ENCODE measurements at regions not wholly inside any gene's neighbourhood (a gene's known extent, or its start where the extent isn't known, plus 50 kb on each side); places are given as distances from the start of the nearest gene placed in this dataset.
A peak's percentile ranks its signal among the peaks of the same experiment; 100 is the strongest.
"Not testable (repeated sequence)": the region's sequence is repeated elsewhere in the genome, so short reads cannot be mapped to it uniquely, and the experiment has no call there.

- DNase-seq = no peak
Observed at GRCh38 chr11:92436034-92436920, 211.7 kb downstream of the FAT3 start.

- no peak for DNase-seq
Observed at GRCh38 chr11:92439133-92439532, 214.5 kb downstream of the FAT3 start.

DNA sequence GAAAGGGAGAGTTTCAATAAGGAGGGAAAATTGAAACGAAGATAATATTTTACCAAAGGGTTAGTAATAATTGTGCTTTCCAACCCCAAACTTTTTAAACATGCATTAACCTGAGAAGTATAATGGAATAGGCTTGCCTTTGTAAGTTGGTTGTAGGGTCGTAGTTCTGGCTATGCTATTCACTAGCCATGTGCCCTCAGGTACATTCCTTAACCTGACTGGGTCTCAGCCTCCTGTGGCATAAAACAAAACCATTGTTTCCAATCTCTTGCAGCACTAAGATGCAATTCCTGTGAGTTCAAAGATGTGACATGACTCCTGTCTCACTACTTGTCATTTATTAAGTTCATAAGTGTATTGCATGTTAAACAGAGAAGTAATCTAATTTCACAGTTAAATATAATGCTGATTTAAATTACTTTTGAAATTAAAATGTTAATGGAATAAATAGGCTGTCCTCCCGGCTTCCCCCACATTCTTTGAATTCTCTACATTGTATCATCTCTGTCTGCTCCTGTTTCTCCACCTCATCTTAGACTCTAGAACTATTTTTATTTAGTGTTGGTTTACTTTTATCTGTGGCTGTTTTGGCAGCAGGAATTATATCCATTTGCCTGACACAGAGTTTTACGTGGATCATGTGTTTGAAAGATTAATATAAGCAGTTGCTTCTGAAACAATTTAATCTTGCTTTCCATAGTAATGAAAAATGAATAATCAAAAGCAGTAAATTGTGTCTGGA, 216.3 kb downstream of the FAT3 start:
- DNase-seq = no peak

- DNase-seq = no peak
Observed at GRCh38 chr11:92441443-92441726, 216.8 kb downstream of the FAT3 start.

DNA sequence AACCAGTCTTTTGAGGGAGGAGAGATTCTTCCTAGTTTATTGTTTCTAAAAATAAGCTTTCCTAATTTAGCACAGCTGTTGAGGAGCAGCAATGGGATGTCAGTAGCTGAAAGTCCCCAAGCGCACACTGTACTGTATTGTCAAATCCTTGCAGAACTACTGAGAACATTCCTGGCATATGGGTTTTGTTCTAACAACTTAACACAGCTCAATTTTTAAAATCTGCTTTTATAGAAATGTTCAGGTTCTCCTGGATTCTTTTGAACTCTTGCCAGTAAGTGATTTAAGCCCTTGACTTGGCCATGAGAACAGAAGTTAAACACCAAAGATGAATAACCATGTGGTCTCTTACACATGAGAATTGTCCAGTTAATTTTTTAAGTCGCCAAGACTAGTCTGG, 218.6 kb downstream of the FAT3 start:
- no peak for DNase-seq

GRCh38 chr11:92447586-92447985, 223.0 kb downstream of the FAT3 start:
- no peak for DNase-seq

- DNase-seq = no peak
Observed at GRCh38 chr11:92449222-92449621, 224.6 kb downstream of the FAT3 start.

- DNase-seq = no peak
Observed at GRCh38 chr11:92449780-92450179, 225.2 kb downstream of the FAT3 start.

DNA sequence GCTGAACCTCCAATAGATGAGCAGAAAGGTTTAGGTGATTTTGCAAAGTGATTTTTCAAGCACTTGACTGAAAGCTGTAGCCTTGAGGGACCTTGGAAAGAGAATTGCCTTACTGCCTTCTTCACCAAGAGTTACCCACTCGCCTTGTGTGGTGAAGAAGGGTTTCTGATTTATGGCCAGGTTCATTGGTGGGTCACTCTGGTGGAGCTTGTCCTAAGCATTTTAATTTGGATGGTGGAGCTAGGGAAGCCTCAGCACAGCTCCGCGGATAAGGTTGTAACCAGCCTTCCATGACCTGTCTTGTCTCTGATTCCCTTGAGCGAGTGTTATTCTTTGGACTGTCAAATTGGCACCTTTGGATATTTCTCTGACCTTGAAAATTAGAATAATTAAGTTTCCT, 226.4 kb downstream of the FAT3 start:
- DNase-seq = no peak

DNA sequence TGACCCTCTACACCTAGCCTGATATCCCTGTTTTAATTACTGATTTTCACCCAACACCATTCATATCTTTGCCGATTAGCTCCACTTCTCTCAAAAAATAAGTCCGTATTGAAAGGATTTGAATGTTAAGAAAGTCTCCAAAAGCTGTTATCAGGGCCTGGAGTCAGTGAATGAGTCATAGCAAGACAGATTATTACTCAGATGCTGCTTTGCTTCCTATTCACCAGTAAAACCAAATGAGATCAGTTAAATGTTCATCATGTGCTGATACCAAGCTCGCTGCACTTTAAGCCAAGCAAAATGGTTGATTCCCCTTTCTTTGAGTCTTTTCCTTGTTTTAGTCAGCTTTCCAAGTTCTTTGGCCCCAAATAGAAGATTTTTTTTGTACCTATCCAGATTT, 228.4 kb downstream of the FAT3 start:
- peak; percentile 24 for DNase-seq

DNA sequence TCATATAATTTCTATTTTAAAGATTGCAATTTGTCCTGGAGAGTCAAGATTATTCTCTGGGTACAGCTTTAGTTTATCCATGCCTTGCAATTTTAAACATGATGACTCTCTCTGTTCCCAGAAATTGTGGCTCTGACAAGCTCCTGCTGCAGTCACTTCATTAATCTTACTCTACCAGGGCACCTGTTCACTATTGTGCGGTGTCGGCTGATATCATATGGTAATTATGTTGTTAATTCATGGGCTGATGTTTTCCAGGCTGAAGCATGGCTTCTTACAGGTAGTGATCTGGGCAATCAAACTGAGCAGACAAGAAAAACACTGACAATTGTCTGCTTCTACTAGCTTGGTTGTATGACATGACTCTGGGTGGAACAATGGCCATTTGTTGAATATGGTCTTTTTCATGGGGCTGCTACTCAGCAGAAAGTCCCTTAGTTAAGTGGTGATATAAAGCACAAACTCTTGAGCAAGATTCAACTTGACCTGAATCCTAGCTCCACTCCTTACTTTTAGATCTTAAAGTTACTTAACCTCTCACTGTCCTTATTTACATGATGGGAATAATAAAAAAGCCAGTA, 230.7 kb downstream of the FAT3 start:
- DNase-seq = no peak

DNA sequence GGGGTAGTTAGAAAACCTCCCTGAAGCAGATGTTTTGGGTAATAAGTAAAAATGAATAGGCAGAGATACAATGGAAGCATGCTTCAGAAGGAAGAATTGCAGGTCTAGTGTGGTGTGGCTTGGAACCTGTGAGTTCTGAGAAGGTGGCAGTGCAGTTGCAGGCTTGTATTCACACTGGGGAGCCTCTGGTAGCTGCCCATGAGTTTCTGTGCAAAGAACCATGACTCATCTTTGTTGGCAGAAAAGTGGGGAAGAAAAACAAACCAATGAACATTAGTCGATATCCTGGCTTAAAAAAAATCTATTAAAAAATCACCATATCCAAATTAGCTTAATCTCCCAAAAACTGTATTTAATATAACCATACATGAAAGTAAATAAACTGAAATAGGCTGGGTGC, 232.6 kb downstream of the FAT3 start:
- DNase-seq = no peak

DNA sequence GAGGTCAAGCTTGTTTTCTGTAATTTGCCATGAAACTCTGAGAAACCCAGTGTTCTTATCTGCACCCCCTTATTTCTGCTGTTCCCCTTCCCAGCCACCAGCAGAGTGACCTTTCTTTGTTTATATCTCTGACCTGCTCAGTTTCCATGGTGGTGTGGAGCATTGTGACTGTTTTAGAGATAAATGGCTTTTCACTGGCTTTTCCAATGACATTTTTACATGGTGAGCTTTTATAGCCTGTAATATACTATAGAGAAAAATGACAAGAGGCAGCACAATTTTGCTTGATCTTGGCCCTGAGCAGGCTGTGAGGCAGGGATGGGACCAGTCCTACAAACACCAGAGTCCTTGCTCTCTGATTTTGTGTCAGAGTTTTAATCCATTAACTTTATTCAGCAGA, 233.9 kb downstream of the FAT3 start:
- no peak for DNase-seq

- no peak for DNase-seq
Observed at GRCh38 chr11:92460213-92460612, 235.6 kb downstream of the FAT3 start.

DNA sequence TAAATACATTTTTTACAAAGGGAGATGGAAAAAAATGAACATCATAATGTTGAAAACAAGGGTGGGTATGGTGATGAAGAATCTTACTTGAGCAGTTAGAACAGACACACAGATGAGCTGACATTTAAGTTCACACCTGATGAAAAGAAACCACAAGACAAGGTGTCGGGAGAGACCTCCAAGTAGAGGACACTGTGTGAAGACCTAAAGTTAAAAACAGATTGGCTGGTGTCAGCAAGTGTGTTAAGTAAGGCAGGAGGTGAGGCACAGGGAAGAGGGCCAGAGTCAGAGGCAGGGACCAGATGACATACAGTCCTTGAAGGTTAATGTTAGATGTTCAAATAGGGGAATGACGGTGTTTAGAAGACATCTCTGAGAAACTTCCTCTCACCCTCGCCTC, 236.8 kb downstream of the FAT3 start:
- DNase-seq = no peak

DNA sequence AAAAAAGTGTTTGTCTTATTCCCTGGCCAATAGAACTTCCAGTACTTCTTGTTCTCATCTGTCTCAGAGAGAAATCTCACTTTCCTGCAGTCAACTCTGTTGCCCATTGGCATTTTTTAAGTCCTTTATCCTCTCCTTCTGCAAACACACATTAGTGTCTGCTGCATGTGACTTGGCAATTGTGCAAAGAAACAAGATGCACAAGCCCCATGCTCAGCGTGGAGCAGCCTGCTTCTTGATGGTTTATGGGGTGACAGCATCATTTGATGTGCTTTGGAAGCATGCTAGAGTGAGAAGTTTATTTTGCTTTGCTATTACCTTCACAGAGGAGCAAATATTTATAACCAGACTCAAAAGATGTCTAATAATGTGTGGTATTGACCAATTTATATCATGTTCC, 238.2 kb downstream of the FAT3 start:
- DNase-seq = no peak

DNA sequence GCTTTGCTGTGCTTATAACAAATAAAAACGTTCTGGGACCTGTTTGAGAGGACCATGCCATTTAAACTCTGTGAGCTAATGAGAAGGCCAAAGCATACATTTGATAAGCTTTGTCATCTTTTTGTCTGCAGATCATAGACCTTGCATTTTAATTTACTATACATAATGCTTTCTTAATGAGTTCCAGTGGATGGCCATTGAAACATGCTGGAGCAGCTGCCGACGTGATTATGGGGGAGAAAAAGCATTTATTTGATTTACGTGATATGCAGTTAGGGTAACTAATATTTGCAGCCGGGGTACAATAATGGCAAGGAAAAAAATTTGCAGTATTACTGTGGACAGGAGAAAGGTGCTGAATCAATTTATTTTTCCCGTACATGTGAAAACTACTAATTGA, 240.2 kb downstream of the FAT3 start:
- DNase-seq = no peak

DNA sequence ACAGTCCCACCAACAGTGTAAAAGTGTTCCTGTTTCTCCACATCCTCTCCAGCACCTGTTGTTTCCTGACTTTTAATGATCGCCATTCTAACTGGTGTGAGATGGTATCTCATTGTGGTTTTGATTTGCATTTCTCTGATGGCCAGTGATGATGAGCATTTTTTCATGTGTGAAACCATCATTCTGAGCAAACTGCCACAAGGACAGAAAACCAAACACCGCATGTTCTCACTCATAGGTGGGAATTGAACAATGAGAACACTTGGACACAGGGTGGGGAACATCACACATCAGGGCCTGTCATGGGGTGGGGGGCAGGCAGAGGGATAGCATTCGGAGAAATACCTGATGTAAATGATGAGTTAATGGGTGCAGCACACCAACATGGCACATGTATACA, 240.8 kb downstream of the FAT3 start:
- DNase-seq = not testable (repeated sequence)

DNA sequence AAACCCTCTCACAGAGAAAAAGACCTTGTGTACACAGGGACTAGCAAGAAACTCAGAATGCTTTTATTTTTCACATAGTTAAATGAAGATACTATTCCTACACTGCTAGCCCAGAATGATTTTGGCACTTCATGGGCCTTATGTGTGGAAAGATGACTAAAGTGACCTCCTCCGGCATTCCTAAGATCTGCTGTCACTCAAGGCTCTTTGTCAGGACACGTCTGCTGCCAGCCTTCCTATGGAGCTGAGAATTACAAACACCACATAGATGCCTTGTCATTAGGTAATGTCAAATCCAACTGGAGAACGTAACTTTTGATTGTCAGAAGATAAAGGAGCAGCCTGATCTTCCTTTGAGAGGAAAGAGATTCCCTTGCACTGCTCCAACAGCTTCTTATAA, 249.1 kb downstream of the FAT3 start:
- no peak for DNase-seq

GRCh38 chr11:92475316-92475715, 250.7 kb downstream of the FAT3 start:
- DNase-seq = no peak

DNA sequence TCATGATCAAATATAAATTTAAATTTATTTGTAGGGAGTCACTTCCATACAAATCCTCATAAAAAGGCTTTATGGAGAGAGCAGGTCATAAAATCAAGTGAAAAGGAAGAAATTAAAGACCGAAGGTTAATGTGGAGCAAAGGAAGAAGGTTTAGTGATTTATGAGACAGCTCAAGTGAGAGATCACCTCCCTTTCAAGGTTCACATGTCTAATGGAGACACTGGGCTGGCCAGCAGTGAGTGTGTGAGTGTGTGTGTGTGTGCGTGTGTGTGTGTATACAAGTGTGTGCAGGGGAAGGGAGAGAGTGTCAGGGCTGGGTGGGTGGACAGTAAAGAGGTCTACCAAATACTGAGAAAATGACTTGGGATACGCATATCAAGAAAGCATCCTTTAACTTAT, 251.2 kb downstream of the FAT3 start:
- DNase-seq = no peak

DNA sequence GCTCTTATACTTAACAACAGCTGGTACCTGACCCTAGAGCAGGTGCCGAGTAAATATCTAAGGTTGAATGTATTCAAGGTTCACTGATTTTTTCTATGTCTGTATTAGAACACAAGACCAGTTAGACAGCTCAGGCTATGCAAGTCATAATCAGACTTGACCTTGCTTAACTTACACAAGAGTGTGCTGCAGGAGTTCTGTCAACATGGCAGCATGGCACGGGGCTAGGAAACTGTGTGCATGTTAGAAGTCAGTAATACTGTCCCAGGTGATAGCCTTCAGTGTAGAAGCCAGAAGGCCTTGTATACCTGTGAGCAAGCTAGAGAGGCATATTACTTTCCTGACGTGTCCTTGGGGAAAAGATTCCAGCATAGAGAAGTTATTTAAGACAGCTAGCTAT, 253.1 kb downstream of the FAT3 start:
- no peak for DNase-seq

- DNase-seq = no peak
Observed at GRCh38 chr11:92480499-92480898, 255.9 kb downstream of the FAT3 start.

- DNase-seq = no peak
Observed at GRCh38 chr11:92482492-92483060, 258.0 kb downstream of the FAT3 start.
